ENCODE measurements at regions not wholly inside any gene's neighbourhood (a gene's known extent, or its start where the extent isn't known, plus 50 kb on each side); places are given as distances from the start of the nearest gene placed in this dataset.

GRCh38 chr5:131079232-131079631, 85.8 kb downstream of the HINT1 start:
- no peak for TF ChIP-seq CTCF (IDR thresholded peaks at IDR 0.05; ENCODE audit: insufficient read depth, low read depth, low read length, missing control alignments)
- no peak for DNase-seq (ENCODE audit: low read depth)
- H3K4me3 ChIP-seq (ENCODE audit: low read length): no peak overlapping the region

GRCh38 chr5:131068893-131069643, 96.0 kb downstream of the HINT1 start:
- no peak overlapping the region for H3K4me3 ChIP-seq (ENCODE audit: low read length)
- no peak for DNase-seq (ENCODE audit: low read depth)
- no peak for TF ChIP-seq CTCF (IDR thresholded peaks at IDR 0.05; ENCODE audit: insufficient read depth, low read depth, low read length, missing control alignments)

- no peak for DNase-seq (ENCODE audit: low read depth)
- no peak overlapping the region for H3K4me3 ChIP-seq (ENCODE audit: low read length)
- no peak for TF ChIP-seq CTCF (IDR thresholded peaks at IDR 0.05; ENCODE audit: insufficient read depth, low read depth, low read length, missing control alignments)
Observed at GRCh38 chr5:131068076-131068475, 97.0 kb downstream of the HINT1 start.

GRCh38 chr5:131067636-131068035, 97.4 kb downstream of the HINT1 start:
- H3K4me3 ChIP-seq (ENCODE audit: low read length): no peak overlapping the region
- DNase-seq (ENCODE audit: low read depth): peak; percentile 63
- no peak for TF ChIP-seq CTCF (IDR thresholded peaks at IDR 0.05; ENCODE audit: insufficient read depth, low read depth, low read length, missing control alignments)

- no peak for DNase-seq (ENCODE audit: low read depth)
- no peak for TF ChIP-seq CTCF (IDR thresholded peaks at IDR 0.05; ENCODE audit: insufficient read depth, low read depth, low read length, missing control alignments)
- H3K4me3 ChIP-seq (ENCODE audit: low read length): no peak overlapping the region
Observed at GRCh38 chr5:131064669-131065371, 100.2 kb downstream of the HINT1 start.

GRCh38 chr5:131042021-131042789, 122.9 kb downstream of the HINT1 start:
- TF ChIP-seq CTCF (IDR thresholded peaks at IDR 0.05; ENCODE audit: insufficient read depth, low read depth, low read length, missing control alignments): no peak
- H3K4me3 ChIP-seq (ENCODE audit: low read length): no peak overlapping the region
- DNase-seq (ENCODE audit: low read depth): no peak

All from epithelial cell of esophagus (primary cell).